ENCODE measurements at regions not wholly inside any gene's neighbourhood (a gene's known extent, or its start where the extent isn't known, plus 50 kb on each side); places are given as distances from the start of the nearest gene placed in this dataset.

- no peak for TF ChIP-seq CTCF (IDR thresholded peaks at IDR 0.05; ENCODE audit: low read depth, low read length, poor library complexity, severe bottlenecking)
- no peak for TF ChIP-seq EZH2phosphoT487 (IDR thresholded peaks at IDR 0.05; ENCODE audit: borderline replicate concordance, low read length)
Measured at GRCh38 chr5:23405316-23406068, 101.9 kb upstream of the PRDM9 start.

Data from DOHH2 (cell line).